ENCODE measurements at regions not wholly inside any gene's neighbourhood (a gene's known extent, or its start where the extent isn't known, plus 50 kb on each side); places are given as distances from the start of the nearest gene placed in this dataset.
A peak's percentile ranks its signal among the peaks of the same experiment; 100 is the strongest.

DNA sequence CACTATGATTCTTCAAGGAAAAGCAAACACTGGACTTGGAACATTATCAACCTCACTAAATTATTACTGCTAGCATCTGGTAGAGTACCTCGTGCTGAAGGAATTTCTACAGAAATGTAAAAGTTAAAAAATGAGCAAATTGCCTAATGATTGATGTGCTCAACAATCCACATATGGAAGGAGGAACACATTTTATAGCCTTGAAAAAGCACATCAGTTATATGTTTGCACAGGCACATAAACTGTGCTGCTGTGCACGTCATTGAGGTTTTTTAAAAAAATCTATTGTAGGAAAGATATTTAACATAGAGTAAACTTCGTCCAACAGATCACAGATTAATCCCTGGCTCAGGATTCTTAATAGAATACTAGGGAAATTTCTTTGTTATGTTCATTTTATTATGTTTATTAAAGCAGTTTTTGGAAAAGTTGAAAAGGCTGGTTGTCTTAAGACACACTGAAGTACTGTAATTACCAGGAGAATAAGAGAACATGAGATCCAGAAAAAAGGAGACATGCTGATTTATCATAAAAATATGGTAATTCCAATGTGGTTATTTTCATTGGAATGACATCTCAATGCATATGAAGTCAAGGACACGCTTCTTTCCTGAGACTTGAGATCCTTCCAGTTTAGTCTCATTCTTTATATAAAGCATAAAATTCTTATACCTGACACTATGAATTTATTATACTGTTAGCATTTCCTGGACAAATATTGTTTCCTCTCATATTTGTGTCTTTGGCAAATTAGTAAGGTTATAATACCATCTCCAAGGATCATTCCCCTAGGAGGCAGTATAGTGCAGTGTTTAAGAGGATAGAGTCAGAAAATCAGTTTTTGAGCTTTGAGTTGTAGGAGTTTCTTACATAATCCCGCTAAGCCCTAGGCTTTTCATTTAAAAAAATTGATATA lies 511.1 kb downstream of the TENT5A start:
- H3K36me3 Mint-ChIP-seq, result no peaks in the 10 kb centered on the region
- no peaks in the 10 kb centered on the region for H3K27me3 Mint-ChIP-seq
- no peak overlapping the region for H3K27ac Mint-ChIP-seq
- no peak for DNase-seq (ENCODE audit: extremely low spot score, unreplicated experiment)
- no peak overlapping the region for H3K4me3 Mint-ChIP-seq
- peaks cover 3% of the 10 kb centered on the region for H3K9me3 Mint-ChIP-seq
- TF ChIP-seq, protein P1, sequence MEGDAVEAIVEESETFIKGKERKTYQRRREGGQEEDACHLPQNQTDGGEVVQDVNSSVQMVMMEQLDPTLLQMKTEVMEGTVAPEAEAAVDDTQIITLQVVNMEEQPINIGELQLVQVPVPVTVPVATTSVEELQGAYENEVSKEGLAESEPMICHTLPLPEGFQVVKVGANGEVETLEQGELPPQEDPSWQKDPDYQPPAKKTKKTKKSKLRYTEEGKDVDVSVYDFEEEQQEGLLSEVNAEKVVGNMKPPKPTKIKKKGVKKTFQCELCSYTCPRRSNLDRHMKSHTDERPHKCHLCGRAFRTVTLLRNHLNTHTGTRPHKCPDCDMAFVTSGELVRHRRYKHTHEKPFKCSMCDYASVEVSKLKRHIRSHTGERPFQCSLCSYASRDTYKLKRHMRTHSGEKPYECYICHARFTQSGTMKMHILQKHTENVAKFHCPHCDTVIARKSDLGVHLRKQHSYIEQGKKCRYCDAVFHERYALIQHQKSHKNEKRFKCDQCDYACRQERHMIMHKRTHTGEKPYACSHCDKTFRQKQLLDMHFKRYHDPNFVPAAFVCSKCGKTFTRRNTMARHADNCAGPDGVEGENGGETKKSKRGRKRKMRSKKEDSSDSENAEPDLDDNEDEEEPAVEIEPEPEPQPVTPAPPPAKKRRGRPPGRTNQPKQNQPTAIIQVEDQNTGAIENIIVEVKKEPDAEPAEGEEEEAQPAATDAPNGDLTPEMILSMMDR (conservative IDR thresholded peaks at IDR 0.05), result peak; percentile 68
- H3K4me1 Mint-ChIP-seq (ENCODE audit: unreplicated experiment), result no peaks in the 10 kb centered on the region

DNA sequence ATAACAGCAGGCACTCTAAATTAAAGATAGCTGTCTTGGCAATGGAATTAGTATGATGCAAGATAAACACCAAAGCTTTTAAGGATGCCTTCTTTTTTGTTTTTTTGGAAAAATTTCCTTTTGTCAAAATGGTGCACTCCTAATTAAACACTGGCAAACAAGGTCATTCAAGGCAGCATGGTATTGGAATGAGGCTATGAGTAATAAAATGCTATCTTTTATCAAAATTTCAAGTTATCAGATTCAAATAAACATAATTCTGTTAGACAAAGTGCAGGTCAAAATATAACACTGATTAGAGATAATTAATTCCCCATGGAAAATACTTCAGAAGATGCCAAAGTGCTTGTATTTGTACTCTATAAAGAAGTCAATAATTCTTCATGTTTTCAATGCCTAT lies 514.1 kb downstream of the TENT5A start:
- no peaks in the 10 kb centered on the region for H3K36me3 Mint-ChIP-seq
- DNase-seq (ENCODE audit: extremely low spot score, unreplicated experiment), result no peak

GRCh38 chr6:81237226-81237625 lies 515.3 kb downstream of the TENT5A start:
- H3K4me1 Mint-ChIP-seq (ENCODE audit: unreplicated experiment), result no peaks in the 10 kb centered on the region
- no peaks in the 10 kb centered on the region for H3K27me3 Mint-ChIP-seq
- TF ChIP-seq, protein P1 (conservative IDR thresholded peaks at IDR 0.05), result no peak
- no peak for DNase-seq (ENCODE audit: extremely low spot score, unreplicated experiment)
- H3K27ac Mint-ChIP-seq, result no peak overlapping the region
- H3K4me3 Mint-ChIP-seq, result no peak overlapping the region
- H3K9me3 Mint-ChIP-seq, result no peaks in the 10 kb centered on the region
- no peaks in the 10 kb centered on the region for H3K36me3 Mint-ChIP-seq

More for the DNA sequence above, 514.1 kb downstream of the TENT5A start:
- Mint-ChIP-seq H3K9me3 (no peaks in the 10 kb centered on the region), H3K4me1 (ENCODE audit: unreplicated experiment) (no peaks in the 10 kb centered on the region), H3K27me3 (no peaks in the 10 kb centered on the region), H3K4me3 (no peak overlapping the region), H3K27ac (no peak overlapping the region)
- TF ChIP-seq, protein P1 (conservative IDR thresholded peaks at IDR 0.05), result no peak

- TF ChIP-seq, protein P1 (conservative IDR thresholded peaks at IDR 0.05), result no peak
- H3K9me3 Mint-ChIP-seq, result no peaks in the 10 kb centered on the region
- no peak for DNase-seq (ENCODE audit: extremely low spot score, unreplicated experiment)
- H3K4me3 Mint-ChIP-seq, result no peak overlapping the region
- no peaks in the 10 kb centered on the region for H3K4me1 Mint-ChIP-seq (ENCODE audit: unreplicated experiment)
- no peak overlapping the region for H3K27ac Mint-ChIP-seq
- no peaks in the 10 kb centered on the region for H3K27me3 Mint-ChIP-seq
- no peaks in the 10 kb centered on the region for H3K36me3 Mint-ChIP-seq
Measured at GRCh38 chr6:81235512-81235911, 517.0 kb downstream of the TENT5A start.

- no peaks in the 10 kb centered on the region for H3K9me3 Mint-ChIP-seq
Measured at GRCh38 chr6:81233990-81234389, 518.5 kb downstream of the TENT5A start.

More at GRCh38 chr6:81233990-81234389, 518.5 kb downstream of the TENT5A start:
- DNase-seq (ENCODE audit: extremely low spot score, unreplicated experiment), result no peak
- Mint-ChIP-seq H3K4me3 (no peak overlapping the region), H3K36me3 (no peaks in the 10 kb centered on the region), H3K27me3 (no peaks in the 10 kb centered on the region), H3K4me1 (ENCODE audit: unreplicated experiment) (peaks cover 5% of the 10 kb centered on the region), H3K27ac (no peak overlapping the region)
- TF ChIP-seq, protein P1 (conservative IDR thresholded peaks at IDR 0.05), result no peak
